GM18502 (cell line): ENCODE measurements at regions not wholly inside any gene's neighbourhood (a gene's known extent, or its start where the extent isn't known, plus 50 kb on each side); places are given as distances from the start of the nearest gene placed in this dataset.
"Not testable (repeated sequence)": the region's sequence is repeated elsewhere in the genome, so short reads cannot be mapped to it uniquely, and the experiment has no call there.

Experiments
- ATAC-seq: cut with Tn5 transposase; IDR thresholded peaks from one replicate; pipeline ENCODE4 v1.9.1; 2021; ENCODE audit warnings: mild to moderate bottlenecking; ENCODE audit not compliant: unreplicated experiment, poor library complexity

DNA sequence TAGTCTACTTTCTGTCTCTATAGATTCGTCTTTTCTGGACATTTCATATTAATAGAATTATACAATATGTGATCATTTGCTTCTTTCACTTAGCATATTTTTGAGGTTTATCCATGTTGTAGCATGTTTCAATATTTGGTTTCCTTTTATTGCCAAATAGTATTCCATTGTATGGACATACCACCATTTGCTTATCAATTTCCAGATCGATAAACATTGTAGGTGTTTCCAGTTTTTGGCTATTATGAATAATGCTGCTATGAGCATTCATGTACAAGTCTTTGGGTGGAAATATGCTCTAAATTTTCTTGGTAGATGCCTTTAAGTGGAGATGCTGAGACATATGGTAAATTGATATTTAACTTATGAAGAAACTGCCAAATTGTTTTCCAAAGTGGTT is 114.1 kb downstream of the RND3 start:
- no peak for ATAC-seq

DNA sequence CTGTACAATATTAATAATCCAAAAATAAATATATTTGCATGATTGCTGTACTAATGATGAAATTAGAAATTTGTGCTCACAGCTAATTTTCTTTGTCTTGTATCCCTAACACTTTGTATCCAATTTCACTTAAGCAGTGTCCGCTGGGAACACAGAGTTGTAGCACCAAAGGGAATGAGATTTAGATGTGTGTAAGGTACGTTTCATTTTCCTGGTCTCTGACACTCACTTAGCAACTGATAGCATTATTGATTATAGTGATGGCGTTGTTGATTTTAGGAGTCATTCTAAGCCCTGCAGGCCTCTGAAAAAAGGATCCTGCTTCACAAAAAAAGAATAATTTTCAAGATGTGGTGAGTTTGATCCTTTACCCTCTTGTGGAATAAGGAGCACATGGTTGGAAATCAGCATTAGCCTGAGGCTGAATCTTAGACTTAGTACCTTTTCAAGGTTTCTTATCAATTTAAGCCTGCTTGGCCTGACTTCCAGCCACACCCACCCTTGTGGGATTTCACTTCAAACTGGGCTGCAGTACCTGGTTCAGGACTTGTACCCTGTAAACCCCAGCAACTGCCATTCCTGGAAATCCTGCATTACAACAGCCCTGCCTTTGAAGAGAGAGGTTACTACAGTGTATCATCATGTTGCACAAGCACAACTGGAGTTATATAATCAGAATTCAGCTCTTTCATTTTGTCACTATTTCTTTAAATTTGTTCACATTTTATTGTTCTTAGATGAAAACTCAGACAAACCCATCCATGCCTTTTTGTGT is 116.2 kb downstream of the RND3 start:
- no peak for ATAC-seq

DNA sequence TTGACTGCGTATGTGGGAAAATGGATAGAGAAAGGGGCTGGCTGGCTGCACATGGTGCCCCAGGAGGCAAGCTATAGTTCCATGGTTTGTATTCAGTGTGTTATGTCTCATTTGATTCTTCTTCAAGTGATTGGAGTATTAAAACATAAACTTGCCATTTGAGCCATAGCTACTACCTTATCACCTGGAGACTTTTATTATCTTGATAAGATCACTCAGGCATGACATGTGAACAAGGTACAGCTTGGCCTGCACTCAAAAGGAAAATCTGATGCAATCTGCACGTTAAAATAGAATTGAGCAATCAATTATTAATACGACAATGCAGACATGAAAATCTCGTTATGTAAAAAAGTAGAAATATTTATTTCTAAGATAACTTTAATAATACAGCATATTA is 116.9 kb downstream of the RND3 start:
- ATAC-seq, result no peak

DNA sequence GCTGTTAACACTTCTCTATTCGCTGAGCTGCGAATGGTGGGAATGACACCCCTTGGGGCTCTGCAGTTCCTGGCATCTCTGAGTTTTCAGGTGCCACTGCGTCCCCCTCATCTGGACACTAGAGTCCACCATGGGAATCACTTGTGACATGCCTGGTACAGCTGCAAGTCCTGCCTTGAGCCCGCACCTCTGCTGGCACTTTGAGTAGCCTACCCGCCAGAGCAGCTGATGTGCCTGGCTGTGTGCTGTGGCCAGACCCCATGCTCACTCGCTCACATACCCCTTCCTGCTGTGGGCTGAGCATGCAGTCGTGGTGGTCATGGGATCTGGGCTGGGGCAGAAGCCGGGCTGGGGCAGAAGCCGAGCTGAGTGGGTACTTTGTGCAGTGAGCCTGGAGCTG is 117.6 kb downstream of the RND3 start:
- no peak for ATAC-seq

DNA sequence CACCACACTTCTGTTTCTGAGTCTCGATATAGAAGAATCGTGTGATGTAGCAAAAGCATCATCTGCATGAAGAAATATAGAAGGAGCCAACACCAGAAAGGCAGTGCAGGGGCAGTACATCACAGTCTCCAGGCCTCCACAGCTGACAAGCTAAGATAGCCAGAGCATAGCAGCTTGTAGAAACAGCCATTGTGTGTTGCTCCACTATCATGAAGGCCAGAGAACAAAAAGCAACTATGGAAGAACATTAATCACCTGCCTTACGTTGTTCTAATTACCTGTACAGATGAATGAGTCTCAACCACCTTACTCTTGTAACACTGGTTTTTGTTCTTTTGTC is 129.0 kb downstream of the RND3 start:
- no peak for ATAC-seq

DNA sequence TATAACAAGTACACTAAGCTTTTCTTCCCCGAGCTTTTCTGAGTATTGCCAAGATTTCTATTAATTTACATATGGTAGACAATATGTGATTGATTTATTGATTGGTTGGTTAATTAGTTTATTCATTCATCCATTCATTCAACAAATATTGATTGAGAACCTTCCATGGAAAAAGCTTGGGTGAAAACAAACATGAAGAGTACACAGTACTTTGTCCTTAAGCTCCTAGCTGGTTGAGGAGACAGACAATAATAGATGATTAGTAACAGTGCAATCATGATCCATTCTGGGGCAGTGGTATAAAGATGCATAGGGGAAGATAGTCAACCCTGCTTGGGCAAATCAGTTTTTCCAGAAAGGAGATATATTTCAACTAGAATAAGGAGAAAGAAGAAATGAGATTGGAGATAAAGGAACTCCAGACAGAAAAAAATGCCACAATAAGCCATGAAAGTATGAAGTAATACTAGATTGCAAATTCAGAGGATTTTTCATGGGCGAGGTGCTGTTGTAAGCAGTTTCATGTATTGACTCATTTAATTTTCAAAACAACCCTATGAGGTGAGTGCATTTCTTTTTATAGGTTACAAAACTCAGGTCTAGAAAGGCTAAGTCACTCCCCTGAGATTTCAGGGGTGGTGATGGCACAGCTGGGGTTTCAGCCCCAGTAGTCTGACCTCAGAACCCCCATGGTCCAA is 129.5 kb downstream of the RND3 start:
- ATAC-seq, result peak; percentile 76

DNA sequence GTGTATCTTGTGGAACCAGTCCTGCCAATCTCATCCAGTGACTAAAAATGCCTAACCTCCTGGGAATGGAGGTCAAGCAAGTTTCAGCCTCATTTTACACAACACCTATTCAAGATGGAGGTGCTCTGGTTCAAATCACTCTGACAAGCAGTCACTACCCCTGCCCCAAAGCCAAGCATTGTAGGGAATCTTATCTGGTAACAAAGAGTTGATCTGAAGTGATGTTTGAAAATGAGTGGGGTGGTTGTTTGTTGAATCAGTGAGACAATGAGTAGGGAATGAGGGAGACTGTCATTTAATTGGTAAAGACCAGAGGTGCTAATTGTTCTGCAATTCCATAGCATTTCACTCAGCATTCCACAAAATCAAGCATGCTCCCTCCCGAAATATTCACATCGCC is 132.0 kb downstream of the RND3 start:
- ATAC-seq, result no peak

DNA sequence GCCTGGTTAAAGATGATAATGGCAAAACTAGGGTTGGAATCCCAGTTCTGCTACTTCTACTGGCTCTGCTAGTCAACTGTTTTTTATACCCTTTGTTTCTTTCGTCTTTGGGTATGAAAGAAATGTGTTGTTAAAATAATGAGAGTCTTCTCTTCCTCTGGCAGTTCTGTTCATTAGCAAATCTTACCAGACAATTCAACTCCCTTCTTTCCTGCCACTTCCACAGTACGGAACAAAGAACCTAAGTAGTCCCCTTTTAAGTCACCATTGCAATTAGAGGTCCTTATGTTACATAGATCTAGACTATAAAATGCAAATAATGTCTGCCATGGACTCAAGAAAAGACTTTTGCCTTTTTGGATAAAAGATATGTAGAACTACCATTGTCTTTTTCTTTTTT is 134.1 kb downstream of the RND3 start:
- ATAC-seq, result no peak

DNA sequence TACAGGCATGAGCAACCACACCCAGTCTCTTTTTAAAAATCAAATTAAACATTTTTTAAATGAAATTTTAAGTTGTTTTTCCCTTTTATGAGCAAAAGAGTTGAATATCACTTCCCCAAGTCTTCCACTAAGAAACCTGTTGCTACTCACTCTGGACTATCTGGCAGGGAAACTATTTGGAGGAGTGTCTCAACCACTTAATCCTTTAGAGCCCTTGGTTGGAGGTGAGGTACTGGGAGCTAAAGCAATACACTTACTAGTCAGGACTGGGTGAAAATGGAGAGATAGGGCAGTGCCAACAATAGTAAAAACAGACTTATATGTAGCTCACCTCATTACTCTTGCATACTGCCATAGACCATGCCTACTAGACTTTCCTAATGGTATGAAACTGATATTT is 135.5 kb downstream of the RND3 start:
- no peak for ATAC-seq

DNA sequence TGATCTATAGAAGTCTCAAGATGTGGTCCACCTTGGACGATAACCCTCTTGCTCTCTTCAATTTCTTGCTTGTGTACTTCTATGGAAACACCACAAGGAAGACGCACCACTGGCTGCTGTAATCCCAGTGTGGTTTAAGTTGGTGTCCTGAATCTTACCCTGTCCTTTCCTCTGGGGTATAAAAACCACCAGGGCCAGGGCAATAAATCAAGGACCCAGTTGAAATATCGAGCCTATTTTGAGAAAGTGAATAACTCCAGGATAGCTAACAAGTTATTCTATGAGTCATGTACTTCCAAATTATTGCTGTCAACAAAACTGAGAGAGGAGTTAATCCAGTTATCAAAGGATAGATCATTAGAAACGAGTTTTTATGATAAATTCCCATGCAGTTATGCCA is 137.0 kb downstream of the RND3 start:
- no peak for ATAC-seq

DNA sequence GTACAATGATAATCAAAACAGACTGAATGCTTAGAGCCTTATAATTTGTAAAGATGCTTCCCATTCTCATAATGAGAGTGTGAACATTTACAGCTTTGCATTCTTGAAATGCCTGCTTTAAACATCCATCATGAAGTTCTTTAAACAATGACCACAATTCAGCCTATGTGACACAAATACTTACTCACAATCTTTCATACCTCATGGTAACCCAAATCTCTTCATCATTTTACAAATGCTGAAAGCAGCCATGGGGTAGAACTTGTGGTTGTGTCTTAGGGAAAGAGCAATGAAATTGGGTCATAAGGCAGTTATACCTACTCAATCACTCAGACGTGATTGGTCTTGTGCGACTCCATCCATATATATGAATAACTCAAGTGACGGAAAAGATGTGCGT is 140.7 kb downstream of the RND3 start:
- no peak for ATAC-seq

DNA sequence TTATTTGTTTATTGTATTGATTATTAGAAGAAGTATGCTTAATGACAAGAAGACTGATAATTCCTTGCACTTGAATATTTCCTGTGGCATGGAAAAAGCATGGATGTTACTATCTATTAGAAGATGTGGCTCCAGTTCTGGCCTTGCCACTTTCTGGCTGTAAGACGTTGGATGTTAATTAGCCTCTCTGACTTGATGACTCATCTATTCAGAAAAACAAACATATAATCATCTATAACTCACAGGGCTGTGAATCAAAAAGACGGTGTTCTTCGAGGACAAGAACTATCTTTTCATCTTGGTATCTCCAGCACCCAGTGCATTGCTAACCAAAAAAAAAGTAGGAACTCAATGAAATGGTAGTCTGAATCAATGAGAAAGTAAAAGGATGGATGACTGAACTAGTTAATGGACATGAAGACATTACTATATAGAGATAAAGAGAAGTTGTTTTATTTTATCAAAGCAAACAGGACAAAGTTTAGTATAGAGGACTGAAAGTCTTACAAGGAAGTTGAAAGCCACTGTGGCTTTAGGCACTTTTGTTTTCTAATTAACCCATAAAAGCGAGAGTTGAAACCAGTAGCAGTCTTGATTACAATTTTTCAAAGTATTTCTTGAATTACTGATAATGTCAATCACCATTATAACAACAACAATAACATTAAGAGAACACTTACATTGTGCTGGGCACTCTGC is 145.3 kb downstream of the RND3 start:
- ATAC-seq, result no peak

DNA sequence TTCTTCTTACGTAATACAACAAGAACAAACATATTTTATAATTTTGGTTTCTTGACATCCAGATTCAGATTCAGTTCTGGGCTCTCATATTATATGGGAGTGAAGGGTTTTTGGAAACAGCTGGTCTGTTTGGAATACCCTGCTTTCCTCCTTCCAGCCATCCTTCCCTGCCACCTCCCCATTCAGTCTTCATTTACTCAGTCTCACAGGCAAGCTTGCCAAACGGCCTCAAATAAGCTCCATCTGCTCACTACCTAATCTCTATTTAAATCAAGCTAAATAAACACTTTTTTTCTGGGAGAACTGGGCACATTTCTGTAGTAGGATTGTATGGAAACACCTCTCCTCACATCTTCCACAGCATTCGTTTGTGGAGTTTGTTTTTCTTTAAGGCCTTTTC is 147.5 kb downstream of the RND3 start:
- no peak for ATAC-seq

DNA sequence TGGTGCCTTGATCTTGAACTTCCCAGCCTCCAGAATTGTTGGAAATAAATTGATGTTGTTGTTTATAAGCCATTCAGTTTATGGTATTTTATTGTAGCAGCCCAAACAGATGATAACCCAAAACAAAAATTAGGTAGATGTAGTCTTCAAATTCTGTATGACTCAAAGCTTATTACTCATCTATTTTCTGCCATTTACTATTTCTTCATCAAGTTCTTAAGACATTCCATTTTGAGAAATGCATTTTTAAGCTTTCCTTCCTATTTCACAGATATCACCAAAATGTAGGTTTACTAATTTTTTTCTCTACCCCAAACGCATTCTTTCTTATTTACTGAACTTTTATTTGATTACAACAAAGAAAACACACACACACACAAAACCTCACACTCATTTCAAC is 148.2 kb downstream of the RND3 start:
- no peak for ATAC-seq

DNA sequence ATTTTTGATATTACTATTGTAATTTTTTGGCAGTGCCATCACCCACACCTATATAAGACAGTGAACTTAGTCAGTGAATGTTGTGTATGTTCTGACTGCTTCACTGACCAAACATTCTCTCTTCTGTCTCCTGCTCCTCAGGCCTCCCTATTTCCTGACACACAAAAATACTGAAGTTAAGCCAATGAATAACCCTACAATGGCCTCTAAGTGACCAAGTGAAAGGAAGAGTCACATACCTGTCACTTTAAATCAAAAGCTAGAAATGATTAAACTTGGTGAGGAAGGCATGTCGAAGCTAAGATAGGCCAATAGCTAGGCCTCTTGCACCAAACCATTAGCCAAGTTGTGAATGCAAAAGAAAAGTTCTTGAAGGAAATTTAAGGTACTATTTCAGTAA is 151.9 kb downstream of the RND3 start:
- ATAC-seq, result no peak

DNA sequence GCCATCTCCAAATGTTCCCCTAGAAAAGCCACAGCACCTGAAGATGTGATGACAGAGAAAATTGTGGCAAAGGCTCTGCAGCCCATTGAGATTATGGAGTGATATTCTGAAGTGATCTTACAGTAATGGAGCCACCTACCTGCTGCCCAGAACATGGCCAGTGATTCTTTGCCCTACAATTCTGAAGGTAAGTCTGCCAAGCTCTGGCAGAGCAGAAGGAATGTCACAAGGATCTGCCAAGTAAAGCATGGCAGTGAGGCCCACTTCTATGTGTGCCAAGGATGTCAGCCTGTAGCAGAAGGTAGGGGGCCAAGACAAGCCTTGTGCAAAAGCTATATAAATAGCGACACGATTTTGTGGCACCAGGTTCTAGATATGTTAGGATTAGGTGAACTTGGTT is 155.1 kb downstream of the RND3 start:
- ATAC-seq, result no peak

DNA sequence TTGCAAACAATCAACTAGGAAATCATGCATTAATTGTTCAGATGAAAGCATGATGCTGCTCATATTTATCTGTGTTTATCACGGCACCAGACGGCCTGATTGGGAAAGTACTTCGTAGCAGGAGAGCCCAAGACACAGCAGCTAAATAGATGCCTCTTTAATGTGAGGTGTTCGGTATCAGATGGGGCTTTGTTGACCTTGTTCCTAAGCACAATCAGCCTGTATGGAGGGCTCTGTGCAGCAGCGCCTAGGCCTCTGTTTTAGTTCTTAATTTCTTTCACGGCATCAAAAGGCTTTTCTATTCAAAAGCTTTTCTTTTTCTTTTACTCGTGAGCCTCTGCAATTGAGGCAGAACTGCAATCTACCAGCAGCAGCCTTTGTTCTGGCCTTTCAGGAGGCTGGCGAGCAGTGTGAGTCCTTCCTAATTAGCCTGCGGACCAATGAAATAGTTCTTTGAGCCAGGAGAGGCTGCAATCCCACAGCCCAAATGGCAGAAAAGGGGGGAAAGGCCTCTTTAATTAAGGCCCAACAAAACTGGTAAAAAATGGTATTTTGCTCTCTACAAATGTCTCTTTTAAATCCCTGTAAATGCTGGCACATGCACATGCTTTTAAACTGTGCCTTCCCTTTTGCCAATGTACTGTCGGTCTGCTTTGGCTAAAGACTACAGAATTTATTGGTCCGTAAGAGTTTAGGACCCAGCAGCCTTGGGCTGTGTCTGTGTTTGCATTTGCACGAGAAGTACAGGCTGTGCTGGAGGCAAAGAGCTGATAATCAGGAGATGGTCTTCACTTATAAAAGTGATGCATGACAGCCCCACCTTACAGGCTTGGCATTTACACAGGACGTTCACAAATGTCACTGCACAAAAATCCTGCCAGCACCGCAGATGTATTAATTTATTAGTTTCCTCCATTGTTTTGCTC is 159.6 kb downstream of the RND3 start:
- ATAC-seq, result no peak

DNA sequence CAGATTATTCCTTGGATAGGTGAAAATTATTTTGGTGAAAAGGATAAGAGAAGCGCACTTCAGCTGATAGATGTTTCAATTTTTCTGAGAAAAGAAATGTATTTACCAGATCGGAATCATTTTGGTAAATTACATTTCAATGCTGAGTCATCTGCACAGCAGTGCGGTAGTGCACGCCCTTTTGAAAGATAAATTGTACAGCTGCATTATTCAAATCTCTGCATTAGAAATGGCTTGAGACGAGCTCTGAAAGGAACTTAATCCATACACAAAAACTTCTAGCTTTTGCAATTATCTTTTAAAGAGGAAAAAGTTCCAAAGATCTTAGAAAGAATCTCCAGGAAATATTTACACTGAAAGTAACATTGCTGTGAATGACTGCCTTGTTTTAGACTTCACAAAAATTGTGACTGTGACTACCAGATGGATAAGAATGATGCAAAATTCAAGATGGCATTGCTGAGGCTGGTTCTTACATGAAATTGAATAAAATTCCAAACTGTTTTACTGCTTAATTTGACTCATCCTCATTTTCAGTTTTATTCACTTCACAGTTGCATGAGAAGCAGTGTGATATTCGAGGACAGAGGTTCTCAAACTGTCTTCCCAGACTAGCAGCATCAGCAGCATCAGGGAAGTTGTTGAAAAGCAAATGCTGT is 161.7 kb downstream of the RND3 start:
- ATAC-seq, result no peak

DNA sequence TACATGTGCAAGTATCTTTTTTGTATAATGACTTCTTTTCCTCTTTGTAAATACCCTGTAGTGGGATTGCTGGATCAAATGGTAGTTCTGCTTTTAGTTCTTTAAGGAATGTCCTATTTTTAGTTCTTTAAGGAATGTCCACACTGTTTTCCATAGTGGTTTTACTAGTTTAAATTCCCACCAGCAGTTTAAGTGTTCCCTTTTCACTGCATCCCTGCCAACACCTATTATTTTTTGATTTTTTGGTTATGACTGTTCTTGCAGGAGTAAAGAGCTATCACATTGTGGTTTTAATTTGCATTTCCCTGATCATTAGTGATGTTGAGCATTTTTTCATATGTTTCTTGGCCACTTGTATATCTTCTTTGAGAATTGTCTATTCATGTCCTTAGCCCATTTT is 164.4 kb downstream of the RND3 start:
- not testable (repeated sequence) for ATAC-seq

DNA sequence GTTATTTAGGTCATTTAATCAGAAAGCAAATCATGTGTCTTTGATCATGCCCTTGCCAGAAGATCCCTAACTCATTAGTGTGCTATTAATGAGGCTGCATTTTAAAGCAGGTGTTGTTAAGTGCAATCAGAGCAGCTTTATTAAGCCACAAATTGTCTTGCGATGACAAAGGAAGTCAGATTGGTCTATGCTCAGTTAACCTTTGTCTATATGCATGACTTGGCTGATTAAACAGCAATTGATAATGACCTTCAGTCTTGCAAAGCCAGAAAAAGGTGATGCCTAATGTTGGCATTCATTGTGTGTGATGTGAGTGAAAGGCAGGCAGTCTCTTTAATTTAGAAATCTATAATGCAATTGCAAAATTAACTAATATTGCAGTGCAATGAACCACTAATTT is 166.9 kb downstream of the RND3 start:
- ATAC-seq, result no peak
